Epithelial cell of proximal tubule (primary cell): ENCODE measurements at regions not wholly inside any gene's neighbourhood (a gene's known extent, or its start where the extent isn't known, plus 50 kb on each side); places are given as distances from the start of the nearest gene placed in this dataset.

Source experiments
- DNase-seq: peaks from one replicate; pipeline ENCODE4 v3.0.0-alpha.2; 2011; ENCODE audit warnings: low read depth
- H3K4me3 ChIP-seq: 2 replicates; pipeline ENCODE4 v1.5.1; 2011; ENCODE audit warnings: low read depth, mild to moderate bottlenecking, low read length
- CTCF ChIP-seq: conservative IDR thresholded peaks from 2 replicates; pipeline ENCODE4 v1.5.1; 2012; ENCODE audit warnings: low read depth, mild to moderate bottlenecking, low read length

- no peak for DNase-seq
- TF ChIP-seq CTCF = no peak
- H3K4me3 ChIP-seq = no peak overlapping the region
Measured at GRCh38 chr5:57028161-57028560, 76.2 kb upstream of the MIER3 start.

- H3K4me3 ChIP-seq = no peak overlapping the region
- DNase-seq = peak; percentile 25
- TF ChIP-seq CTCF = no peak
Measured at GRCh38 chr5:57032151-57032551, 80.2 kb upstream of the MIER3 start.

GRCh38 chr5:57033103-57033502 is 81.2 kb upstream of the MIER3 start:
- no peak for TF ChIP-seq CTCF
- peak; percentile 4 for DNase-seq
- no peak overlapping the region for H3K4me3 ChIP-seq

- DNase-seq = no peak
- no peak for TF ChIP-seq CTCF
Measured at GRCh38 chr5:57033503-57033902, 81.6 kb upstream of the MIER3 start.

GRCh38 chr5:57034201-57034916 is 82.4 kb upstream of the MIER3 start:
- no peak for TF ChIP-seq CTCF
- H3K4me3 ChIP-seq = no peak overlapping the region
- no peak for DNase-seq

More at GRCh38 chr5:57033503-57033902, 81.6 kb upstream of the MIER3 start:
- no peak overlapping the region for H3K4me3 ChIP-seq

- no peak for DNase-seq
- no peak for TF ChIP-seq CTCF
- H3K4me3 ChIP-seq = no peak overlapping the region
Measured at GRCh38 chr5:57035955-57036354, 84.0 kb upstream of the MIER3 start.

- H3K4me3 ChIP-seq = no peak overlapping the region
- no peak for TF ChIP-seq CTCF
- DNase-seq = peak; percentile 15
Measured at GRCh38 chr5:57036761-57037160, 84.8 kb upstream of the MIER3 start.
